Activated CD8-positive, alpha-beta memory T cell treated with anti-CD3 and anti-CD28 coated beads for 36 hours (primary cell): ENCODE measurements at regions not wholly inside any gene's neighbourhood (a gene's known extent, or its start where the extent isn't known, plus 50 kb on each side); places are given as distances from the start of the nearest gene placed in this dataset.
"Not testable (repeated sequence)": the region's sequence is repeated elsewhere in the genome, so short reads cannot be mapped to it uniquely, and the experiment has no call there.

Experiments used
- CTCF ChIA-PET: fragments of 350-600 bp; sonication (Branson Sonifier 250); formaldehyde crosslinking; loops from one replicate; lab custom pipeline; 2021; ENCODE audit warnings: antibody characterized with exemption; lab: Charles Lee
- POLR2A ChIA-PET: fragments of 350-600 bp; sonication (Branson Sonifier 250); formaldehyde crosslinking; loops from one replicate; lab custom pipeline; 2021; ENCODE audit warnings: antibody characterized with exemption; lab: Charles Lee

- ChIA-PET POLR2A (no interaction called here), CTCF (no interaction called here)
Observed at GRCh38 chr11:38948392-38948791, 2350.4 kb upstream of the RAG2 start.

- ChIA-PET POLR2A (no interaction called here), CTCF (no interaction called here)
Observed at GRCh38 chr11:38937709-38938108, 2339.7 kb upstream of the RAG2 start.

DNA sequence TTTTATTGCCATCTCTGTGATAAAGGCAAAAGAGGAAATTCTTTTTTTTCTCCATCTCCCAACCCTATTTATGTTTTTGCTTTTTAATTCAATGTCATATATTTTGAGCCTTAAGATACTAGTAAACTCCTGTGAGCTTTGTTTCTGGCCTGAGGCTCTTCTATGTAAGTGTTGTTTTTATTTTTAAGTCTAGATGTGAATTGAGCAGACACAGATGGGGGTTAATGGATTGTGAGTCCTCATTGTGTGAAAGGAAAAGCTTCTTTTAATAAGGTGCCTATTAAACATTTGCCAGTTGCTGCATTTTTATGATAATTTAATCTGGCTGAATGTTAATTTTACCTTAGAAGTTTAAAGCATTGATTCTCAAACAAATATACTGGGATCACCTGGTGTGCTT, 2337.9 kb upstream of the RAG2 start:
- ChIA-PET POLR2A (no interaction called here), CTCF (no interaction called here)

DNA sequence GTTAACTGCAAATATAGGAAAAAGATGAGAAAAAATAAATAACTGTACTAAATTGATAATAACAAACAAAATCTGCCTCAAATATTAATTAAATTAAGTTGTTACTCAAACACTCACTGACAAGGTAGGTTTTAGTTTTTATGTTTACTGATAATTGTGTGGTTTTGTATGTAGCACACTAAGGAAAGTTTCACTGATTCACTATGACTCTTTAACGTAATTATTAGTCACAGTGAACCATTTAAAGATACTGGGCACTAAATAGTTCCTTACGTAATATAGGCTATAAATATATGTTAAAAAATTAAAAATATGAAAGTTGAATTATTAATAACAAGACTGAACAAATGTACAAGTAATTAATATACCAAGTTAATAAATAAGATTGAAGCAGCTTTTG, 2330.0 kb upstream of the RAG2 start:
- CTCF ChIA-PET = no interaction called here
- POLR2A ChIA-PET = no interaction called here

DNA sequence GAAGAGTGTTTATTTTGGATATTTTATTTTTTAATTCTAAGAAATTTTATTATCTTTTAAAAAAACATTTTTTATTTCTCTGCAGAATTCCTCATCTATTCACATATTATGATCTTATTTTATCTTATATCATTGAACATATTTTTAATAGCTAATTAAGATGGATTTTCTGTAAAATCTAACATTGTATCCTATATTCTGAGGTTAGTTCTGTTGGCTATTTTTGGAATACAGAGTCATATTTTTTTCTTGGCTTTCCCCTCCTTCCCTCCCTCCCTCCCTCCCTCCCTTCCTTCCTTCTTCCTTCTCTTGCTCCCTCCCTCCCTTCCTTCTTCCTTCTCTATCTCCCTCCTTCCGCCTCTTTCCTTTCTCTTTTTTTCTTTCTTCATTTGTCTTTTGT, 2326.6 kb upstream of the RAG2 start:
- POLR2A ChIA-PET = no interaction called here
- CTCF ChIA-PET = no interaction called here

- ChIA-PET POLR2A (no interaction called here), CTCF (no interaction called here)
Observed at GRCh38 chr11:38900211-38900610, 2302.2 kb upstream of the RAG2 start.

DNA sequence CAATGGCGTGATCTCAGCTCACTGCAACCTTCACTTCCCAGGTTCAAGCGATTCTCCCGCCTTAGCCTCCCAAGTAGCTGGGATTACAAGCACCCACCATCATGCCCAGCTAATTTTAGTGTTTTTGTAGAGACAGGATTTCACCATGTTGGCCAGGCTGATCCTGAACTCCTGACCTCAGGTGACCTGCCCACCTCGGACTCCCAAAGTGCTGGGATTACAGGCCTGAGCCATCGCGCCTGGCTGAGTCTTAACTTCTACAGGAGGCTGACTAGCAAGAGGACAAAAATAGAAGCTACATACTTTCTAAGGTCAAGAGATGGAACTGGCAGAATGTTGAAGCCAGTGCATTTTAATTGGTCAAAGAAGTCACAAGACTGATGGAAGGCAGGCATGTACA, 2296.2 kb upstream of the RAG2 start:
- CTCF ChIA-PET, POLR2A ChIA-PET: not testable (repeated sequence)

- ChIA-PET CTCF (no interaction called here), POLR2A (no interaction called here)
Observed at GRCh38 chr11:38884145-38884865, 2286.3 kb upstream of the RAG2 start.

DNA sequence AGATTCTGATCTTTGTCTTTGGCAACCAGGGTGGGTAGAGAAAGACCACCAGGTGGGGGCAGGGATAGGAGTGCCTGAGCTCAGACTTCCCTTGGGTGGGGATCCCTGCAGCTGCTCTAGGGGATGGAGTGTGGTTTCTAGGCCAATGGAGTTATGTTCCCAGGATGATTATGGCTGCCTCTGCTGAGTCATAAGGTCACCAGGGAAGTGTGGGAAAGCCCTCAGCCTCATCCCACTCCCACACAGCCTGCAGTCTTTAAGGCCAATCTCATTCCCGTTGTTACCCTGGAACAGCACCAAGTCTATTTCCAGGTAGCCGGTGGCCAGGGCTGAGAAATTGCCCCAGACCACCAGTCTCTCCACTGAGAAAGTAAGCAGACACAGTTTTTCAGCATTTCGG, 2269.3 kb upstream of the RAG2 start:
- CTCF ChIA-PET = no interaction called here

GRCh38 chr11:38865922-38866321, 2267.9 kb upstream of the RAG2 start:
- POLR2A ChIA-PET = no interaction called here

More for the DNA sequence above, 2269.3 kb upstream of the RAG2 start:
- POLR2A ChIA-PET = no interaction called here

DNA sequence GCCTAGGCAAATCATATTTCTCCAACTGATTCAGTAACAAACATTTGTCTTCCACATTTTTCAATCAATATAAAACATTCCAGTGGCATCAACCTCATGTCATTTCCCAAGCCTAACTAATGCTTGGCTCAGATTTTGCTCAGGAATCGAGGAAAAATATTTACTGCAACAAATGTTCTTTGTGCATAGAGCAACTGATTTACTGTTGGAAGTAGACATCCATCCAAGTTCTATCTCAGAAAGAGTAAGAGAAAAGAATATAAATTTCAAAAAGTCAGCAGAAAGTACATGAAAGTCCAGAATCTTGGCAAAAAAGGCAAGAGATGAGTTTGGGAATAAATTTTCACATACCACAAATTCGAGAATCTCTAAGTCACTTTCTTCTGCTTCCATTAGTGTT, 2245.0 kb upstream of the RAG2 start:
- POLR2A ChIA-PET = no interaction called here
- CTCF ChIA-PET = no interaction called here

More at GRCh38 chr11:38865922-38866321, 2267.9 kb upstream of the RAG2 start:
- CTCF ChIA-PET = no interaction called here

DNA sequence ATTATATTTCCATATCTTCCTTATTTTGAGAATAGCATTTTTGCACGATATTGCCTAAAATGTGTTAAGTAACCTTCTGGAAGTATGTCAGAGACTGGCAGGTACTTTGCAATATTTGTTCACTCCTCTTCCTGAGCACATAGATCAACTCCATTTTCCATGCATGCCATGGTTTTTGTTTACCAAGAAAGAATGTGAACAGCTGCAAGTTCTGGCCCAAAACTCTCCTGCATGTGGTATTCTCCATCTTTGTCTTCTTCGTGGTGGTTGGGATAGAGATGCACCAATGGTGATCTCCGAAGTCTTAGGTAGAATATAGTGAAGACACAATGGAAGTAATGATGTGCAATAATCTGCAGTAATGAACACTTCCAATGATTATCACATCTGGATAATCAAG, 2241.0 kb upstream of the RAG2 start:
- POLR2A ChIA-PET = no interaction called here
- CTCF ChIA-PET = no interaction called here

GRCh38 chr11:38835966-38836365, 2237.9 kb upstream of the RAG2 start:
- CTCF ChIA-PET = no interaction called here
- POLR2A ChIA-PET = no interaction called here

- CTCF ChIA-PET = no interaction called here
- POLR2A ChIA-PET = no interaction called here
Observed at GRCh38 chr11:38824573-38824972, 2226.5 kb upstream of the RAG2 start.

GRCh38 chr11:38821786-38822185, 2223.8 kb upstream of the RAG2 start:
- CTCF ChIA-PET, POLR2A ChIA-PET: not testable (repeated sequence)

- ChIA-PET POLR2A (no interaction called here), CTCF (no interaction called here)
Observed at GRCh38 chr11:38819981-38820380, 2221.9 kb upstream of the RAG2 start.

DNA sequence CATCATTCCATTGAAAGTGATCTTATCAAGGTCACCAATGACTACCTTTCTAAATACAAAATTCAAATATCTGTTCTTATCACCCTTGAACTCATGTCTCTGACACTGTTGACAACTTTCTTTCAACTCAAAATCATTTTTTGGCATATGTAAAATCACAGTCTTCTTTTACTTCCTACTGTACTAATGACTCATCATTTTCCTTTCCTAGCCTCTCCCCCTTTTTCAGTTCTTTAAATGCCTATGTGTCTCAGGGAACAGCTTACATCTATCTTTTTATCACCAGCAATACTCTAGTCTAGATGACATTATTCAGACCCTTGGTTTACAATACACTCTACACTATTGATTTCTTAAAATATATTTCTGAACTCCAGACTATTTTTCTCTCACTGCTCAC, 2220.7 kb upstream of the RAG2 start:
- ChIA-PET CTCF (no interaction called here), POLR2A (no interaction called here)

- ChIA-PET POLR2A (no interaction called here), CTCF (no interaction called here)
Observed at GRCh38 chr11:38814670-38815069, 2216.6 kb upstream of the RAG2 start.

DNA sequence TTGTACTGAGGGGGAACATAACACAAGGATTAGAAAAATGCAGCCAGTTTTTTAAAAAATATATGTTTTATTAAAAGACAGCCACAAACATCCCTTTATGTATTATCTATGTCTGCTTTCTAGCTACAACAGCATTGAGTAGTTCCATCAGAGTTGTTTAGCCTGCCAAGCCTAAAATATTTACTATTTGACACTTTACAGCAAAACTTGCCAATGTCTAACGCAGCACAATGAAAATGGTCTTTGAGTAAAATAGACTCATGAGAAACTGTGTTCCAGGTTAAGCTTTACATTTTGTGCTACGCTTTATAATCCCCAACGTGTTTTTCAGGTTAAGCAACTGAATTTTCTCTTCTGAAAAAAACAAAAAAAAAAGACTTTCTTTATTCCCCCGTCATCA, 2211.5 kb upstream of the RAG2 start:
- CTCF ChIA-PET = no interaction called here

GRCh38 chr11:38796281-38796680, 2198.2 kb upstream of the RAG2 start:
- CTCF ChIA-PET = no interaction called here
- POLR2A ChIA-PET = no interaction called here

More for the DNA sequence above, 2211.5 kb upstream of the RAG2 start:
- POLR2A ChIA-PET = no interaction called here

DNA sequence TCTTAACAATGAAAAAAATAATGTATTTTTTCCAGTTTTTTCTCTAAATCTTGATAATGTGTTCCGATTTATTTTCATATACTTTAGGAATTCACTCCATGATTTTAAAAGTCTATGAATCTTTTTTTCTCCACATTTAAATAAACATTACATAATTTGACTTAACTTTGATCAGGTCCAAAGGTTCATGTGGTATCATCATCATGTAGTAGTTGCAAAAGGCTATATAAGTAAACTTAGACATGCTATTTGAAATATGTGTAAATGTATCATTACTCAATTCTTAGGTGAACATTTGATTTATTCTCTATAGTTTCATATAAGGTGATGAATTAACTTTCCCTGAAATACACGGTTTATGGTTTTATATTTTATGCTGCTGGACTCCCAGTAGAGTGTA, 2197.0 kb upstream of the RAG2 start:
- ChIA-PET POLR2A (no interaction called here), CTCF (no interaction called here)
